ENCODE measurements at regions not wholly inside any gene's neighbourhood (a gene's known extent, or its start where the extent isn't known, plus 50 kb on each side); places are given as distances from the start of the nearest gene placed in this dataset.

- no peaks in the 10 kb centered on the region for H3K4me1 ChIP-seq (ENCODE audit: control insufficient read depth in 2 of 2, insufficient read depth in 2 of 2, low read length in 2 of 2)
- no peak overlapping the region for H3K4me3 ChIP-seq (ENCODE audit: low read length)
- intact Hi-C loops (cut with micrococcal nuclease): no loop called here
- ATAC-seq (no peak), DNase-seq (no peak)
- ChIA-PET POLR2A (no interaction called here), CTCF (no interaction called here)
- no peaks in the 10 kb centered on the region for H3K36me3 Mint-ChIP-seq
- H3K4me1 Mint-ChIP-seq: peaks cover 0 to 2% (median 0%) of the 10 kb centered on the region in 7 donors
- no peak overlapping the region for H3K27ac ChIP-seq (ENCODE audit: low read depth, low read length)
- peaks cover 0 to 4% (median 0%) of the 10 kb centered on the region in 11 donors for H3K9me3 Mint-ChIP-seq
- H3K4me3 Mint-ChIP-seq: no peak overlapping the region
- no peak overlapping the region for H3K27ac Mint-ChIP-seq
- peaks cover 0 to 5% (median under 1%) of the 10 kb centered on the region in 5 donors for H3K27me3 Mint-ChIP-seq
- H3K36me3 ChIP-seq (ENCODE audit: control insufficient read depth in 2 of 3, insufficient read depth in 3 of 3, low read length in 3 of 3): no peaks in the 10 kb centered on the region
- H3K27me3 ChIP-seq (ENCODE audit: control insufficient read depth in 2 of 2, insufficient read depth in 2 of 2, low read length in 2 of 2): no peaks in the 10 kb centered on the region
- H3K9me3 ChIP-seq (ENCODE audit: control insufficient read depth in 2 of 3, low read length in 3 of 3): no peaks in the 10 kb centered on the region
Measured at GRCh38 chr18:10274301-10274700, 180.1 kb upstream of the APCDD1 start.

GRCh38 chr18:10275486-10275885 lies 178.9 kb upstream of the APCDD1 start:
- H3K4me1 Mint-ChIP-seq: peaks cover 0 to 8% (median 0%) of the 10 kb centered on the region in 7 donors
- Histone ChIP-seq H3K36me3 (ENCODE audit: control insufficient read depth in 2 of 3, insufficient read depth in 3 of 3, low read length in 3 of 3) (no peaks in the 10 kb centered on the region), H3K9me3 (ENCODE audit: control insufficient read depth in 2 of 3, low read length in 3 of 3) (no peaks in the 10 kb centered on the region), H3K4me1 (ENCODE audit: control insufficient read depth in 2 of 2, insufficient read depth in 2 of 2, low read length in 2 of 2) (no peaks in the 10 kb centered on the region), H3K4me3 (ENCODE audit: low read length) (no peak overlapping the region), H3K27ac (ENCODE audit: low read depth, low read length) (no peak overlapping the region), H3K27me3 (ENCODE audit: control insufficient read depth in 2 of 2, insufficient read depth in 2 of 2, low read length in 2 of 2) (no peaks in the 10 kb centered on the region)
- H3K4me3 Mint-ChIP-seq: no peak overlapping the region
- ATAC-seq: no peak
- peaks cover 0 to 4% (median 0%) of the 10 kb centered on the region in 11 donors for H3K9me3 Mint-ChIP-seq
- POLR2A ChIA-PET: no interaction called here
- H3K36me3 Mint-ChIP-seq: no peaks in the 10 kb centered on the region
- no peak for DNase-seq
- H3K27ac Mint-ChIP-seq: no peak overlapping the region
- peaks cover 0 to 5% (median 0%) of the 10 kb centered on the region in 5 donors for H3K27me3 Mint-ChIP-seq
- CTCF ChIA-PET: no interaction called here
- intact Hi-C loops (cut with micrococcal nuclease): no loop called here

- DNase-seq (no peak), ATAC-seq (no peak)
- Mint-ChIP-seq H3K4me3 (no peak overlapping the region), H3K27me3 (peaks cover 0 to 5% (median 0%) of the 10 kb centered on the region in 5 donors), H3K9me3 (peaks cover 0 to 1% (median 0%) of the 10 kb centered on the region in 11 donors), H3K36me3 (no peaks in the 10 kb centered on the region), H3K4me1 (peaks cover 0 to 8% (median 0%) of the 10 kb centered on the region in 7 donors), H3K27ac (no peak overlapping the region)
- Histone ChIP-seq H3K27me3 (ENCODE audit: control insufficient read depth in 2 of 2, insufficient read depth in 2 of 2, low read length in 2 of 2) (no peaks in the 10 kb centered on the region), H3K9me3 (ENCODE audit: control insufficient read depth in 2 of 3, low read length in 3 of 3) (no peaks in the 10 kb centered on the region), H3K27ac (ENCODE audit: low read depth, low read length) (no peak overlapping the region), H3K4me3 (ENCODE audit: low read length) (no peak overlapping the region), H3K36me3 (ENCODE audit: control insufficient read depth in 2 of 3, insufficient read depth in 3 of 3, low read length in 3 of 3) (no peaks in the 10 kb centered on the region), H3K4me1 (ENCODE audit: control insufficient read depth in 2 of 2, insufficient read depth in 2 of 2, low read length in 2 of 2) (no peaks in the 10 kb centered on the region)
- ChIA-PET POLR2A (no interaction called here), CTCF (no interaction called here)
- intact Hi-C loops (cut with micrococcal nuclease): no loop called here
Measured at GRCh38 chr18:10278265-10278664, 176.2 kb upstream of the APCDD1 start.

DNA sequence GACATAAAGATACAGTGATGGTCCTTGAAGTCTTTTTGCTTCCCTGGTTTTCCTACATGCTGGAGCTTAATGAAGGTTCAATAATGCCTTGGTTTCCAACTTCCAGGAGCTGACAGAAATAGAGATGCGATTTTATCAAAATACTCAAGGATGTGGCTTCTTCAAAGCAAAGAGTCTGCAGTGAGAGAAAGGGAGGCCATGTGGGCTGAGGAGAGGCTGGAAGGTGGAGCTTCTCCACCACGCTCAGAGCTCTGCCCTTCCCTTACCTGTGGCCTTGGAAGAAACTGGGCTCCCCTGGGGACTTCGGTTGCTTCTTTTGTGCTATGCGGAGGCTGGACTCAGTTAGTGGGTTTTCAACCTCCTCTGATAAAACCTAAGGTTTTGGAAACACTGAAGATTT lies 175.0 kb upstream of the APCDD1 start:
- no peak for DNase-seq
- no peaks in the 10 kb centered on the region for H3K36me3 Mint-ChIP-seq
- Histone ChIP-seq H3K9me3 (ENCODE audit: control insufficient read depth in 2 of 3, low read length in 3 of 3) (no peaks in the 10 kb centered on the region), H3K27me3 (ENCODE audit: control insufficient read depth in 2 of 2, insufficient read depth in 2 of 2, low read length in 2 of 2) (no peaks in the 10 kb centered on the region), H3K27ac (ENCODE audit: low read depth, low read length) (no peak overlapping the region), H3K36me3 (ENCODE audit: control insufficient read depth in 2 of 3, insufficient read depth in 3 of 3, low read length in 3 of 3) (no peaks in the 10 kb centered on the region), H3K4me3 (ENCODE audit: low read length) (no peak overlapping the region), H3K4me1 (ENCODE audit: control insufficient read depth in 2 of 2, insufficient read depth in 2 of 2, low read length in 2 of 2) (no peaks in the 10 kb centered on the region)
- H3K4me3 Mint-ChIP-seq: no peak overlapping the region
- H3K4me1 Mint-ChIP-seq: peaks cover 0 to 8% (median 0%) of the 10 kb centered on the region in 7 donors
- intact Hi-C loops (cut with micrococcal nuclease): no loop called here
- no peak for ATAC-seq
- H3K27ac Mint-ChIP-seq: no peak overlapping the region
- POLR2A ChIA-PET: no interaction called here
- H3K9me3 Mint-ChIP-seq: no peaks in the 10 kb centered on the region
- H3K27me3 Mint-ChIP-seq: peaks cover 0 to 5% (median 4%) of the 10 kb centered on the region in 5 donors
- CTCF ChIA-PET: no interaction called here

DNA sequence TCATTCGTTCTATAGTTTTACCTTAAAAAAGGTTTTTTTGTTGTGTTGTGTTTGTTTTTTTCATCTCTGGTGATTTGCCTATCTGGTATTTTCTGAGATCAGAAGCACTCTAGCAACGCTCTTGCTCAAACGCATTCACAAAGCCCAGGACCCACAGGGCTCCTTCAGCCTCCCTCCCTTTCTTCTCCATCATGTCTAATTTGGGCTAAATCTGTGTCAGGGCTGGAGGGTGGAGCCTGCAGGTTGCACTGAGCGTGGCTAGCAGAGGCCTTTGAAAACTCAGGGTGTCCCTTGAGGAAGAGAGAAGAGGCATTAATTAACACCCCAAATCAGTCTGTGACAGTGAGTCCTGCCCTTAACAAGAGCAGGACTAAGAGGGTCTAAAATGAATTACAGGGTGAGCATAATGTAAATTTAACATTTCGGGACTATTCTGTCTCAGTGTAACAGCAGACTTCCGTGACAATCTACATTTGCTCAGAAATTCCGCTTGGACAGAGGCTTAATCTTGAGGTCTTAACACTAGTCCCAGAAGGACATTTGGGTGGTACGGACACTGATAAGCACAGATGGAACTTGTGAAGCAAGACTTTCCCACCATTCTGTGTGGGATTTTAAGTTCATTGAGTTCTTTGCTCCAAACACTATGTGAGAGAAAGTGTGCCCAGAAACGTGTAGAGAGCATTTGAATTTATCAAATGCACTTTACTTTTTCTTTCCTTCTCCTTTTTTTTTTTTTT lies 174.4 kb upstream of the APCDD1 start:
- Histone ChIP-seq H3K4me3 (ENCODE audit: low read length) (no peak overlapping the region), H3K27me3 (ENCODE audit: control insufficient read depth in 2 of 2, insufficient read depth in 2 of 2, low read length in 2 of 2) (no peaks in the 10 kb centered on the region), H3K9me3 (ENCODE audit: control insufficient read depth in 2 of 3, low read length in 3 of 3) (no peaks in the 10 kb centered on the region), H3K27ac (ENCODE audit: low read depth, low read length) (no peak overlapping the region), H3K4me1 (ENCODE audit: control insufficient read depth in 2 of 2, insufficient read depth in 2 of 2, low read length in 2 of 2) (no peaks in the 10 kb centered on the region), H3K36me3 (ENCODE audit: control insufficient read depth in 2 of 3, insufficient read depth in 3 of 3, low read length in 3 of 3) (no peaks in the 10 kb centered on the region)
- Mint-ChIP-seq H3K36me3 (no peaks in the 10 kb centered on the region), H3K4me3 (no peak overlapping the region), H3K27ac (no peak overlapping the region), H3K4me1 (peaks cover 0 to 8% (median 0%) of the 10 kb centered on the region in 7 donors), H3K27me3 (peaks cover 0 to 5% (median 4%) of the 10 kb centered on the region in 5 donors), H3K9me3 (no peaks in the 10 kb centered on the region)
- no peak for ATAC-seq
- ChIA-PET POLR2A (no interaction called here), CTCF (no interaction called here)
- DNase-seq: no peak
- intact Hi-C loops (cut with micrococcal nuclease): no loop called here

DNA sequence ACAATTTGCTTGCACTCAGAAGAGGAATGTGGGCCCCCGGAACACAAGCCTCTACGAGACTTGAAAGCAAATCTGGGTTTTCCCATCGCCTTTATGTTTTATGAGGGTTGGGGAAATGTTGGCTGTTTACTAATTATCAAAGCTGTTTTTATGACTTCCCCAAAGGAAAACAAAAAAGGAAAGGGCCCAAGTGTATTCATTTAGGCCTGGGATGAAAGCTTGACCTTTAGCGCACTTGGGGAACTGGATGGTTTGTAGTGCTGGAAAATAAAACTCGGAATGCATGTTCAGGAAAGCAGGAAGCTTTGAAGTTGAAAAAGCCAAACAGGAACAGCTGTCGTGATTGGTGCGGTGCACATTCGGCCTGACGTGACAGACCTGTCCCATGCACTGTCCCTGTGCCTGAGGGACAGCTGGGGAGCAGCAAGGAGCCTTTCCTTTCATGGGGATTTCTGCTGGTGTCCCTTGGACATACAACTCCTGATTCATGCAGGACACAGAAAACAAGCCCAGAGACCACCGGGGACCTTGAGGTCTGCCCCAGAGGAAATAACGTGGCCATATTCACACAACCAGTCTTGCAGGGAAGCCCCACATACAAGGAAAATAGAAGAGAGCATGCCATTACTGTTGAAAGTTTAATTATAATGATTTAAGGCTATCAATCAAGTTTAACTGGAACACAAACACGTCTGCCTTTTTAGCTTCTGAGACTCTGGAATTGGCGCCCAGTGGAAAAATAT lies 169.7 kb upstream of the APCDD1 start:
- H3K36me3 ChIP-seq (ENCODE audit: control insufficient read depth in 2 of 3, insufficient read depth in 3 of 3, low read length in 3 of 3): no peaks in the 10 kb centered on the region
- Mint-ChIP-seq H3K4me3 (no peak overlapping the region), H3K27ac (no peak overlapping the region), H3K4me1 (peaks cover 0 to 2% (median 0%) of the 10 kb centered on the region in 7 donors), H3K36me3 (no peaks in the 10 kb centered on the region), H3K9me3 (peaks cover 0 to 13% (median 8%) of the 10 kb centered on the region in 11 donors), H3K27me3 (peaks cover 0 to 16% (median 5%) of the 10 kb centered on the region in 5 donors)
- ATAC-seq (no peak), DNase-seq (no peak)
- H3K9me3 ChIP-seq (ENCODE audit: control insufficient read depth in 2 of 3, low read length in 3 of 3): peaks cover 0 to 5% (median 0%) of the 10 kb centered on the region in 3 experiments
- H3K27ac ChIP-seq (ENCODE audit: low read depth, low read length): no peak overlapping the region
- H3K4me1 ChIP-seq (ENCODE audit: control insufficient read depth in 2 of 2, insufficient read depth in 2 of 2, low read length in 2 of 2): no peaks in the 10 kb centered on the region
- H3K4me3 ChIP-seq (ENCODE audit: low read length): no peak overlapping the region
- CTCF ChIA-PET: no interaction called here
- H3K27me3 ChIP-seq (ENCODE audit: control insufficient read depth in 2 of 2, insufficient read depth in 2 of 2, low read length in 2 of 2): no peaks in the 10 kb centered on the region
- POLR2A ChIA-PET: interaction anchor here (0.7 kb wide), 1 partner anchor 1269 kb away, joined by 3 read pairs; no protein-coding TSS in a partner anchor
- intact Hi-C loops (cut with micrococcal nuclease): no loop called here

Measured in naive thymus-derived CD4-positive, alpha-beta T cell (primary cell).